Ramos (cell line): ENCODE measurements at regions not wholly inside any gene's neighbourhood (a gene's known extent, or its start where the extent isn't known, plus 50 kb on each side); places are given as distances from the start of the nearest gene placed in this dataset.

Source experiments
- in situ Hi-C: fragments of 300-500 bp; cut with MboI; formaldehyde crosslinking; loops from one replicate; pipeline ENCODE4 v1.14.3; 2022; ENCODE audit warnings: low sequenced_read_pairs; ENCODE audit not compliant: unreplicated experiment

DNA sequence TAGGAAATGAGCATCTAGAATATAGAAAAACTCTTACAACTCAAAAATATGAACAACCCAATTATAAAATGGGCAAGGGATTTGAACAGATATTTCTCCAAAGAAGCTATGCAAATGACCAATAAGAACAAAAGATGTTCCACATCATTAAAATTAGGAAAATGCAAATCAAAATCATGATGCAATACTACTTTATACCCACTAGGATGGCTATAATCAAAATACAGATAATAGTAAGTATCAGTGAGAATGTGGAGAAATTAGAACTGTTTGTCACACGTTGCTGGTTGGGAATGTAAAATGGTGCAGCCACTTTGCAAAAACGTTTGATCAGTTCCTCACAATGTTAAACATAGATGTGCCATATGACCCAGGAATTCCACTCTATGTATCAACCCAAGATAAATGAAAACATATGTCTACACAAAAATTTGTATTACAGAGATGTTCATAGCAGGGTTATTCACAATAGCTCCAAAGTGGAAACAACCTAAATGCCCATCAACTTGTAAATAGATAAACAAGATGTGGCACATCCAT is 558.4 kb downstream of the SLC4A3 start:
- in situ Hi-C loops: no loop called here

DNA sequence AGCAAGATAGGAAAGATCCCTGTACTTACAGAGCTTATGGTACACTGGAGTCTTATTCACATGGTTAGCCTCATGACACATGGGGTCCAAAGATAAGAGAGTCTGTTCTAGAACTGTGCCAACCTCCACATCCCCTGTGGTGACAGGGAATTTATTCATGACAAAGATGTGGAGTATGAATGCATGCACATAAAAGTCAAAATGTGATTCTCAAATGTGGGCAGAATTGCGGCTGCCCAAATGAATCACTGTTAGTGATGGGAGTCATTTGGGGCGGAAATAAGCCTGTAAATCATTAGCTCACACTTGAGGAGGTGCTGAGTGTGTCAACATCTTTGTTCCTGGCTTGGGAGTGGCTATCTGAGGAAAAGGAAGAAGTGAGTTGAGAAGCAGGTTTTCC is 560.6 kb downstream of the SLC4A3 start:
- in situ Hi-C loops: no loop called here

DNA sequence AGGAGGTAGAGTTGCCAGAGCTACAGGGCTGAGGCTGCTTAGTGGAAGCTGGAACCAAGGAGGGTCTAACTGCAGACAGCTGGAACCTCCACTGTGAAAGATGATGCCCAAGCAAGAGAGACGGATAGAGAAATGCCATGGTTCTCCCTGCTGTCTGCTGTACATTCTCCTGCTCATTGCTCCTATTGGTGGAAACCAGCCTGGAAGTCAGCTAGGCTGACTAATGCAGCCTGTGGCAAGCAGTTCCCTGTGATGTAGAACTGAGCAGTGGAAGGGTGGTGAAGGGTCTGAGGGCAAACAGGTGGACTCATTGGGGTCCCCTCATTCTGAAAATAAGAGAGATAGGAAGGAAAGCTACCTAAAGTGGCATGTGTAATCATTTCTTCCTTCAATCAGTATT is 563.6 kb downstream of the SLC4A3 start:
- in situ Hi-C loops: no loop called here

DNA sequence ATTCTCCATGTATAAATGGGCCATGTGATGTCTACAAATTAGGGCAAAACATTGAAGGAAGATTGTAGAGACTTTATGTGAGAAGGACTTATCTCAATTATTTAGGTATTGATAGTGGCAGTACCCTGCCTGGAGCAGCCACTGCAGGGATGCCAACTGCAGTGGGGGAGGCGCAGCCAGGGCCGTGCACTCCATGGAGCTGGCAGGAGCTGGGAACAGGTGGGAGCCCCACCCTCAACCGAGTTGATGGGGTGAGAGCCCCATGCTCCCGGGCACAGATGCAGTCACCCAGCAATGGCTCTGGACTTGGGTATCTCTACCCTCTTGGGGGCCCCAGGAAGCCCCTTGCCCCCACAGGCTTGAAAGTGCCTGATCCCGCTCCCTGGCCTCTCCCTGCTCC is 564.3 kb downstream of the SLC4A3 start:
- in situ Hi-C loops: no loop called here

DNA sequence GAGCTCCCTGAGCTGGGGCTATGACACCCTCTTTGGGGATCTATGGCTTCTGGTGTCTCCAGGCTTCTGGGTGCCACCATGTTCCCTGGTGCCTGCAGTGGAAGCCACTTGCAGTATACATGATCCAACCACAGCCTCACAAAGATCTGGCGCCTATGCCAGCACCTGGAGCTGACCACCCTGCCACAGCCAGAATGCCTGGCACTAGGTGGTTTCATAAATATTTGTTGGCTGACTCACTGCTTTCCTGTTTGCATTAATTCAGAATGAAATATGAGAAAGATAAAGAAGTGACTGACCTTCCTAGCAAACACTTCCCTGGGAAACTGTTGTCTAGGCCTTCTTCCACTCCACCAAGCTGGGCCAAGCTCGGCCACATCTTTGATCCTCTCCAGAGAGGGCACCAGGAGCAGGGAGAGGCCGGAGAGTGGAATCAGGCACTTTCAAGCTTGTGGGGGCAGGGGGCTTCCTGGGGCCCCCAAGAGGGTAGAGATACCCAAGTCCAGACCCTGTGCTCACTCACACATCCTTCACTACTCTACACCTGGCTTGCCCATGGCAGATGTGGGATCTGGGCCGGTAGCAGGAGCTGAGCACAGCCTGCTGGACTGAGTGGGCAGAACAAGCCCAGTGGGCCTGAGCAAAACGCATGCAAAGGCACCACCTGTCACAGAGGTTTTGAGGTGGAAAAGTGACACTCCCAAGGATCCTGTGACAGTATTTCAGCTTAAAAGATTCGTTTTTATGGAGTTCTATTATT is 565.7 kb downstream of the SLC4A3 start:
- in situ Hi-C loops: no loop called here

DNA sequence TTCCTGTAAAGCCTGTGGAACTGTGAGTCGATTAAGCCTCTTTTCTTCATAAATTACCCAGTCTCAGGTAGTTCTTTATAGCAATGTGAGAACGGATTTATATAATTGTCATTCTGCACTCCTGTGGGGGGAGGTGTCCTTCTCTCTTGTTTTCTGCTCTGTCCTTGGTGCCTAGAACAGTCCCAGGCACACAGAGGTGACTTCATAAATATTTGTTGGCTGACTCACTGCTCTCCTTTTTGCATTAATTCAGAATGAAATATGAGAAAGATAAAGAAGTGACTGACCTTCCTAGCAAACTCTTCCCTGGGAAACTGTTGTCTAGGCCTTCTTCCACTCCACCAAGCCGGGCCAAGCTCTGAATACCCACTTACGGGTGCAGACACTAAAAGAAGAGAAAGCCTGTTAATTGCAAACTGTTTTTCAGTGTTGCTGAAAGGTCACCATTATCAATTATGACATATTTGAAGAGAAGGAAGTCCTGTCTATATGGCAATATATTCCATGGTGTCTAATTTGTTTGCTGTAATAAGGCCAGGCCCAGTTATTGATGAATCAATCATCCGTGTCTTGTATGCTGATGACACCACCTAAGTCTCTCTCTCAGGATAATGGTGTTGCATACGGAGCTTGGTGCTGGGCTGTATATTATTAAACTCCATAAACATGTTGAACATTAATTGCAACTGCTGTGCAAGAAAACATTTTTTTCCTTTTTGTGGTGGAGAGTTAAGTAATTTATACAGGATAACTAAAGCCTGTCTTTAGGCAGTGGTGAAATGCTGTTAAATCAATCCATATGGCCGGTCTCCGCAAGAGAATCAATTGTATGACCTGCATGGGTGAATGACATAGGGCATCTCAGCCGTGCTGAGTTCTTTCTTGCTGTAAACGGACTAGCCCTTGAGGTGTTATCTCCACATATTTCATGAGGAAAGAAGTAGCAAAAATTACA is 567.5 kb downstream of the SLC4A3 start:
- in situ Hi-C loops: no loop called here

DNA sequence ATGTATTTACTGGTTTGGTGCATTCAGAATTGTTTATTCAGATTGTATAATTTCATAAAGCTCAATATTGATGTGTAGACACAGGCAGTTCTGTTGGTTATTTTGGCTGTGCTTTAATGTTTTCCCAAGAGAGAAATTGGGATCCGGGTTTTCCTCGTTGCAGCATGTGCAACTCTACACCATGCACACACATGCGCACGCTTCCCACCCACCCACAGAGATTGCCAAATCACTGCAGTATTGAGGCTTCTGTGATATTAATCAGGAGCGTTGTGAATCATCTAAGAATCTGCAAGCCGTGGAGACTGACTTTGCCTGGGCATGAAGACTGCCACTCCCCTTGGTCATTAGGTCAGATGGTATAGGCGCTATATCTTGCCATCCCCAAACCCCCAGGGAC is 571.5 kb downstream of the SLC4A3 start:
- in situ Hi-C loops: no loop called here

DNA sequence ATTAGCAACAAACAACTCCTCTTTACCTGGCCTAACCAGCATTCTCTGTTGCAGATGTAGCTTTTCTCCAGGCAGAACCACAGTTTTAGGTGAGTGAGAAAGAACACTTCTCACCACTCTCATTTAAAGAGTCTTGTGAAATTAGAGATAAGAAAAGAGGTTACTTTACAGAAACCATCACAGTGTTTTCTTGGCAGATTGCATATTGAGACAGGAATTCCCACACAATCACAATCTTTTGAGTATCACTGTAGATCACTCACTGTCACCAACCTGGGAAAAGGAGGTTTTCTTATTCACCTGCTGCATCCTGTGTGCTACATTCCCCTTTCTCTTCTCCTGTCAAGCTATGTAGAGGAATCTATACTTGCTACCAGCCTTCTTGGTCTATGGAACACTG is 574.6 kb downstream of the SLC4A3 start:
- in situ Hi-C loops: no loop called here

DNA sequence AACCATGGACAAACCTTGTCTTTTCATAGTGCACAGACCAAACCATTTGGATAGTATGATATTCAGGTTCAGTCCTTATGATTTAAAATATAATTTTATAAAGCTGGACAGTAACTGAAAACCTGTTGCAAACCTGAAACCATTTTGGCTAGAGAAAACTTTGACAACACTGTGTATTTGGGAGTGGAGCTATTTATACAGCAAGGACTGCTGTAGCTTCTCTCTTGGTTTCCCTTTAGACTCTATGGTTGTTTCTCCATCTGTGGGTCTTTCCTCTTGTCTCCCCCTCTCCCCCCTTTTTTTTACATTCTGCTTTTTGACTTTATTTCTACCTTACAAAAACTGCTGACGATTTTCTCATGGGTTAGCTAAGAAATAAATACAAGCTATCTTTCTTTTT is 581.7 kb downstream of the SLC4A3 start:
- in situ Hi-C loops: no loop called here

DNA sequence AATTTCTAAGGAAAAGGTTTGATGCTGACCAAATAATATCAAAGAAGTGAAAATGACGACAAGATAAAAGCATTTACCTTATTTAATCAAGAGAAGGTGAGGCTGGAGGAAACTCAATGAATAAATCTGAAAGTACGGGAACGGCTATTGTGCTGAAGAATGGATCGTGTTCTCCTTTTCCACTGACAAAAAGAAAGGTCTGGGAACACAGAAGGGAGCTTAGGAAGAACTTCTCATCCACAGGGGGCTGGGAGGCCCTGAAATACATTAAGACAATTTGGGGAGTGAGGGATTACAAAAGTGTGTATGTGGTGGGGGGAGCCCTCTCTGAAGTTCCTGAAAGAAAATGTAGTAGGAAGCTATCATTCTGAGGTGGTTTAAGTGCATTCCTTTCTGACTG is 582.3 kb downstream of the SLC4A3 start:
- in situ Hi-C loops: no loop called here

DNA sequence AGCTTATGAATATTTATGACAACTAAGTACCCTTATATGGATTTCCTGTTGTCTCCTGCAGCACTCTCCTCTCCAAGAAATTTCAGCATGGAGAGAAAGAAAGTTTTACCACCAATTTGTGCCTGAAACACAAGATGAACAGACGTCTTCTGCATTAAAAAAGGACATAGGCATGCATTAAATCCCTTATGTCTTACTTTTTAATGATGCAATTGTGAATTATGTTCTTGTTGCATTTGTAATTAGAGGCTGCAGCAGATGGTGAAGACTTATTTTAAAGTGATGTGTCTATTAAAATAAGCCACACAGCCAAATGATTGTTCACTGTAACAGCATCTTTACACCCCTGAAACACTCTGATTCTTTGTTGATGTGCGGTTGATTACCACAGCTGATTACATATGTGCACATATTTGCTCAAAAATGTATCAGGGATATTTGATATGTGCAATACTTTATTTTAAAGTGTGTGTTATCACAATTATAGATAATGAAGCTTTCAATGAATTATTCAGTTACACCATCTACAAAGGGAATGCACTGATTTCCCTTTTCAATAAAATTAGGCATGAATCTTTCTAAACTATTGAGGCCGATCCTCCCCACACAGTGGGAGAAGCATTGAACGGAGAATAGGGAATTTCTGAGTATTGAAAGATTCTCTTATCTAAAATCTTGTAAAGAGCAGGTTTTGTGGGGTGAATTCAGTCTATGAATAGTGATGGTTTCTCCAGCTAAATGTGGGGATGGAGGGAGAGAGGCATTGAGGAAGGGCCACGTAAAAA is 585.1 kb downstream of the SLC4A3 start:
- in situ Hi-C loops: no loop called here

DNA sequence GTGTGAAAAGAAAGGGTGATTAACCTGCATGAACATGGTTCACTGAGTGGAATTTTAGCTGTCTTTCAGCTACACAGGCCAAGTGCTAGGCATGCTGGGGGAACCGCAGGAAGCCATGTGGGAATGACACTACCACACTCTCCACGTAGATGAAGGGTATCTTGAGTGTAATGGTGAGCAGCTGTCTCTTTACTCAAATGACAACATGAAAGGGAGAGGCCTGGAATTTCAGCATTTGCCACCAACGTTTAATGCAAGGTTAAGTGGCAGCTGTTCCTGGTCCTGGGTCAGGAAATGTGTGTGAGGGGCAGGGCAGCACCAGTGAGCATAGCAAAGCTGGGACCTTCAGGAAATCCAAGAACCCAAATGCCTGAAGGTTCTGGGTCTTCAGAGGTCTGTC is 588.4 kb downstream of the SLC4A3 start:
- in situ Hi-C loops: no loop called here

DNA sequence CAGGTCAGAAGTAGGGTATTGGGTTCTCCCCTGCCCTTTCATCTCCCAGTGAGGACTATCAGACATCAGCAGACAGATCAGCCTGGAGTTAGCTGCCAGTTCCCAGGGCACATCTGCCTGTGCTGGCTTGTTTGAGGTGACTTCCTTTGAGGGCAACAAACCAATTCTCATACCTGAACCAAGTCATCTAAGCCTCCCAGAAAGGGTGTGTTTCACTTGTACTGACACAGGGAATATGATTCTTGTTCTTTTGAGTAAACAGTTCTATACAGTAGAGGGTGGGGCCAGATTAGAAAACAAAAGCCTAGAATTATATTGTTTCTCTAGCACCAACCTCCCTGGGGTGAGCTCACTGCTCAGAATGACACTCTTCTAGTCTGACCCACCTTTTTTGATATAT is 591.9 kb downstream of the SLC4A3 start:
- in situ Hi-C loops: no loop called here

DNA sequence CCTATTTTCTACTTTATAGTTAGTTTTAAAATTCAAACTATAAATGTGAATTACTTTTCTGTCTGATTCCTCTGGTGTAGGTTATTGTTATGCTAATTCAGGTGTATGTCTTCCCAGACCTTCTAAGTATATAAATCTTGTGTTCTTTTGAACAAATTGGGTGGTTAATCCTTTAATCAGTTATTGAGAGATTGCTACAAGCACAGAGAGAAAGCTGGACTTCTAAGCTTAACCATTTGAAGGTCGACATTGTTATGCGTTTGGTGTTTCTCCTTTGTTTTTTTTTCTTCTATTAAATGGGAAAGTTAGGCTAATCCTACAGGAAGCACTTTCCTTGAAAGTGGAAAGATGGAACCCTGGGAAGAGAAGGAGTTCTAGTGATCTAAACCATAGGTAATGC is 592.6 kb downstream of the SLC4A3 start:
- in situ Hi-C loops: no loop called here

DNA sequence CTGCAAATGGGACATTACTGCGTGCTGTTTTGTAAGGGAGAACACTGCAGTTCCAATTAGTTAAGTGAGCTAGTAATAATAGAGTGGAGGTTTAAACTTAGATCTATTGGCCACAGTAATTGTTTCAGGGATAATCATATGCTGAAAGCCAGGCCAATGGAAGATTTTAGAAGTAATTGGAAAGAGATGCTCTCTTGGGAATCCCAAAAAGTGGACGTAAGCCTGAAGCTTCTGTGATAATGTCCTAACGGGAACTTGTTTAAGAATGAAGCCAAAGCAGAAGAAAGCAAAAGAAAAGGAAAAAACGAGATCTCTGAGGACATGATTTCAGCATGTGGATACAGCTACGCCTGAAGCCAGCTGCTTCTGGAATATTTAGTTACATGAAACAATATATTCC is 594.6 kb downstream of the SLC4A3 start:
- in situ Hi-C loops: no loop called here

DNA sequence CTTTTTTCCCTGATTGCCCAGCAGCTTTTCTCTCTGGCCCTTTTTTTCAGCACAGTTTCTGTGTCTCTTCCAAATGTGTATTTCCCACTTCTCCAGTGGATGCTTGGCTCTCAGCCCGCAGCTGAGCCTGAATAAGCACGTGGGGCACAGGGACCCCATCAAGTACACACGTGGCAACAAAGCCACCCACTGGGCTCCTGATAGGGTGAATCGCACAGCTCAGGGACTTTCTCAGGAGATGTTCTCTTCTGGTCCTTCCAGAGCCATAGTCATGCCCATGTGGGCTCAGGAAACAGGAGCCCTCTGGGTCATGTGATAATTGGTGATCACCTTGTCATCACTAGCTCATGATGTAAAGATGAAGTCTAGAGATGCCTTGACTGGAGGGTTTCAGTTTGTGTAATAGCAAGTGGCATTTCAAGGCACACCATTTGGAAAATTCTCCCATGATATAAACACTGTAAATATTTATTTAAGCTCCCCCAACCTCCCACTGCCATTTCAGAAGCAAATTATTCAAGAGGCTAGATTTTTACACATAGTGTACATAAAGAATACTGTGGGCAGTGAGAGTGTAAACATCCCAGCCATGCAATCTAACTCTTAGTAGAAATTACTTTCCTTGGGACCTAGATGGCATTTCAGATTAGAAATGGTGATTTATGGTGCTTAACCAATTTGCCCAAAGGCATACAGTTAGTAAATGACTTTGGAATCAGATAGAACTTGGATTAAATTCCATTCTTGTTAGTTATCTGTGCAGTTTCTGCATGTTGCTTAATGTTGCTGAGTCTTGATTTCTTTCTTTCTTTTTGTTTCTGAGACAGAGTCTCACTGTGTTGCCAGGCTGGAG is 597.5 kb downstream of the SLC4A3 start:
- in situ Hi-C loops: no loop called here

DNA sequence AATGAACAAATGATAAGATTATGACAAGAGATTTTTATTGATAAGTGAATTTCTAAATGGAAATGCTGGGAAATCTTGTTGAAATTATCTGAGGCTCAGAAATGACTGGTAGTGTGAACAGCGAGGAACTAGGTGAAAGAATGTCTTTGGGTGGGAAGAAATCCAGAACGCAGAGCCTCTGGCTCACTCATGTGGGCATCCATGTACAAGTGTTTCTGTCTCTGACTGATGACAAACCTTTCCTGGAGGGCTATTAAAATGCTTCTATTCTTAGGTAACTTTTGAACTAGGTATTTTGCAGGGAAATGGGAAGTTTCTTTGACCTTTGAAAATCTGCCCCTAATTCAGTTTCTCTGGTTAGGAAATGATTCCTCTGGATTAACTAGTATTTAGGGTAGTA is 598.6 kb downstream of the SLC4A3 start:
- in situ Hi-C loops: no loop called here

DNA sequence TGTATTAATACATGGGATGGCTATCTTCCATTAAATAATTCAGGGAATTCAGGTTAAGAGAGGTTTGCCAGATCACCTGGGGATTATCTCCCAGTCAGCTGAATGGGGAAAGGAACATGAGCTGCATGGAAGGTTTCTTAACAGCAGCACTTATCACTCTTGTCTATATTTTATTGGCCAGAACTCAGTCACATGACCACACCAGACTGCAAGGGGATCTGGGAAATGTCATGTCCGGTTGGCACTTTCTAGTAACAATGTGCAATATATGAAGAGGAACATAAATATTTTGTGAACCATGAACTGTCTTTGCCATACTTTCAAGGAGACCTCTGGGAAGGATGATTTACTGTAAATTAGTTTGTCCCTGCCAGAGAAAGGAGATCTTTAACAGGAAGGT is 599.1 kb downstream of the SLC4A3 start:
- in situ Hi-C loops: no loop called here

DNA sequence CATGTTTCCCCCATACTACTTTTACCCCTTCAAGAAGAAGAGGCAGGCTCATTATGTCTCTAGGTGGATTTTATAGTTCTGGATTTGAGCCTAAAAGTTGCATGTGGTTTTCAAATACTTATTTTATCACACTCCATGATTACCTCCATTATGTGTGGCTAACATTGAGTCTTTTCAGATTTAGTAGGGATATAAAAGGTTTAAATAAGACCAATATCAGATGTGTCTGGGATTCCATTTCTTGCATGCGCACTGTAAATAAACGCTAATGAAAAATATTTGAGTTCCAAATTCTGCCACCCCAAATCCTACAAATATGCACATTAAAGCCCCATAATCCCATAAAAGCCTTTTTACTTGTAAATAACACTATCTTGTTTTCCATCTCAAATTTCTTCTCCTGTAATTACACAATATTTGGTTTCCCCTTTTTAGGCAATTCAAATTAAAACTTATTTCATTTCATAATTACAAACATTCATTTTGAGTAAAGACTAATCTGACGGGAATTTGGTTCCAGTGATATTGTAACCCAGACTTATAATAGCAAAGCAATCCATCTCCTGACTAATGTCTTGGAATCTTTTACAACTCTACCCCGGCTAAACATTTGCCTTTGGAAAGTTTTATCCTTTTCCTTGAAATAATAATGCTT is 600.0 kb downstream of the SLC4A3 start:
- in situ Hi-C loops: no loop called here
